HepG2 (cell line): ENCODE measurements at regions not wholly inside any gene's neighbourhood (a gene's known extent, or its start where the extent isn't known, plus 50 kb on each side); places are given as distances from the start of the nearest gene placed in this dataset.

Experiments
- AHR ChIP-seq: IDR thresholded peaks from 2 replicates; pipeline ENCODE4 v1.6.1; 2018; ENCODE audit warnings: missing genetic modification reagents, missing compliant biosample characterization
- CEBPZ ChIP-seq: IDR thresholded peaks from 2 replicates; pipeline ENCODE4 v1.6.1; 2012; ENCODE audit warnings: low read length, improper control_type of control experiment
- KLF12 ChIP-seq: sonication (generic); formaldehyde crosslinking; IDR thresholded peaks from 2 replicates; pipeline ENCODE4 v1.4.0; 2020; ENCODE audit warnings: missing genetic modification reagents, borderline replicate concordance
- PAX8 ChIP-seq: sonication (generic); formaldehyde crosslinking; IDR thresholded peaks from 2 replicates; pipeline ENCODE4 v1.8.0; 2022; ENCODE audit warnings: mild to moderate bottlenecking, missing genetic modification reagents, borderline replicate concordance
- REST ChIP-seq, 2 experiments: IDR thresholded peaks; 2 replicates each; pipeline ENCODE4 v1.6.1; 2011 to 2012; ENCODE audit warnings: low read length in 2 of 2, borderline replicate concordance in 1 of 2, low read depth in 1 of 2, mild to moderate bottlenecking in 1 of 2, moderate library complexity in 1 of 2
- SSRP1 ChIP-seq: IDR thresholded peaks from 2 replicates; pipeline ENCODE4 v1.6.1; 2016; ENCODE audit warnings: control low read depth
- ZNF180 ChIP-seq: sonication (generic); formaldehyde crosslinking; IDR thresholded peaks from 2 replicates; pipeline ENCODE4 v1.4.0; 2020; ENCODE audit warnings: low read depth, missing genetic modification reagents, borderline replicate concordance
- ZNF256 ChIP-seq: sonication (generic); formaldehyde crosslinking; conservative IDR thresholded peaks from 2 replicates; pipeline ENCODE4 v1.4.0; 2020; ENCODE audit warnings: missing genetic modification reagents
- ZNF280D ChIP-seq: sonication (generic); formaldehyde crosslinking; IDR thresholded peaks from 2 replicates; pipeline ENCODE4 v1.5.1; 2020; ENCODE audit warnings: mild to moderate bottlenecking, missing genetic modification reagents
- ZNF576 ChIP-seq: sonication (generic); formaldehyde crosslinking; IDR thresholded peaks from 2 replicates; pipeline ENCODE4 v1.4.0; 2020; ENCODE audit warnings: mild to moderate bottlenecking, missing genetic modification reagents
- ZNF577 ChIP-seq: sonication (generic); formaldehyde crosslinking; IDR thresholded peaks from 2 replicates; pipeline ENCODE4 v1.4.0; 2020; ENCODE audit warnings: mild to moderate bottlenecking, low read depth, missing genetic modification reagents, borderline replicate concordance
- ZNF7 ChIP-seq: IDR thresholded peaks from 2 replicates; pipeline ENCODE4 v1.6.1; 2016; ENCODE audit warnings: missing biosample characterization, missing genetic modification reagents

DNA sequence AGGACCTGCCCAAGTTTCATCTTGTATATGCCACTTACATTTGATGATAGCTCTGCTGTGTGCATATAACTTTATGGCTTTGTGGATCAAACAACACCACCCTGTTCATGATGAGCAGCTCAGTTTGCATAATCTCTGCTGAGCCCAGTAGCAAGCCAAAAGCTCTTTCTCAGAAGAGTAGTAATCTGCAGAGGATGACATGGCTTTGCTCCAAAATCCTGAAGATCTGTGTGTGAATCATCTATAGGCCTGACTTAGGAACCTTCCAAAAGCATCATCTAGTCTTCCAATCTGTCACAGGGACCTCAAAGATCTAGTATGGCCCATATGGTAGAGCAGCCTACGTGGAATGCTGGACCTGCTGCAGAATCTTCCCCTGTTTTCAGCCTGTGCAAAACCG, 394.6 kb downstream of the PSAT1 start (continued):
- TF ChIP-seq CEBPZ (no peak), SSRP1 (CRISPR knock-in tag) (no peak), REST (IDR thresholded peaks at IDR 0.05; ENCODE audit: borderline replicate concordance in 1 of 2, low read depth in 1 of 2, low read length in 2 of 2) (no peak), ZNF256 (CRISPR knock-in tag) (no peak), AHR (CRISPR knock-in tag) (no peak), ZNF7 (CRISPR knock-in tag) (no peak), PAX8 (CRISPR knock-in tag) (no peak), KLF12 (CRISPR knock-in tag) (no peak), ZNF577 (CRISPR knock-in tag) (no peak), ZNF280D (CRISPR knock-in tag) (no peak), ZNF576 (CRISPR knock-in tag) (no peak), ZNF180 (CRISPR knock-in tag) (no peak)
